ENCODE measurements at regions not wholly inside any gene's neighbourhood (a gene's known extent, or its start where the extent isn't known, plus 50 kb on each side); places are given as distances from the start of the nearest gene placed in this dataset.

DNA sequence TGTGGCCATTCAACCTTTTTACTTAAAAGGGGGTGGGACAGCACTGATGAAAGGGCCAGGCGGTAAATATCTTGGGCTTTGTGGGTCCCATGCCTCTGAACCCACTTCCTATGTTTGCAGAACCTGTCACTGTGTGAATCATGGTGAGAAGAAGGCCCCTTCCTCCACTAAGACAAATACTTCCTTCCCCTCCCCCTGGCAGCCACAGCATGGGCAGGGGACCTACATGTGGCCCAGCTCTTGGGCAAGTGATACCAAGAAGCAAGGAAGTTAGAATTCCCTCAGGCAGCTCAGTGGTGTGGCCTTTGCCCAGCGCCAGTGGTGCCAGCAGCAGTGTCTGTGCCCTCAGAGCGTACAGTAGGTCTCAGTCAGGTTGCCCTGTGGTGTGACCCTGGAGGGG, 168.6 kb downstream of the TRIM33 start:
- Histone ChIP-seq H3K36me3 (ENCODE audit: insufficient read depth, low read length) (no peaks in the 10 kb centered on the region), H3K4me3 (ENCODE audit: low read length) (no peak overlapping the region), H3K9me3 (ENCODE audit: low read length) (no peaks in the 10 kb centered on the region), H2AFZ (ENCODE audit: low read depth, low read length) (no peak overlapping the region), H3K4me1 (ENCODE audit: insufficient read depth, low read length) (peaks cover 1% of the 10 kb centered on the region), H3K27me3 (ENCODE audit: insufficient read depth, low read length) (no peaks in the 10 kb centered on the region)

DNA sequence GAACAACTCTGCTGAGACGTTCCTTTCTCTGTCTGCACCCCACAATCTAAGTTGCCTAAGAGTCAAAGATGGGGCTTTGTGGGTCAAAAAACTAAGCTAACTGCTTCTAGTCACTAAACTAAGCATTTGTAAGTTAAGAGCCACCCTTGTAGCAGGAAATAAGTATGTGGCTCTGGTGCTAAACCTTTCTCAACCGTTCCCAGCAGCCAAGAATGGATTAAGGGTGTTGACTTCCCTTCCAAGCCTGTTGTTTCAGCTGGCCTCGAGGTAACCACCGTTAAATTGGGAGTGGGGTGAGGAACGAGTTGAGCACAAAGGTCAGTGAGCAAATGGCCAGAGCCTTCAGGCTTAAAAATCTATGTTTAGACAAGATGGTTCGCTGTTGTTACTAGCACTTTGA, 169.1 kb downstream of the TRIM33 start:
- H3K9me3 ChIP-seq (ENCODE audit: low read length), result no peaks in the 10 kb centered on the region
- H3K27me3 ChIP-seq (ENCODE audit: insufficient read depth, low read length), result no peaks in the 10 kb centered on the region
- no peak overlapping the region for H3K4me3 ChIP-seq (ENCODE audit: low read length)
- no peaks in the 10 kb centered on the region for H3K36me3 ChIP-seq (ENCODE audit: insufficient read depth, low read length)
- H2AFZ ChIP-seq (ENCODE audit: low read depth, low read length), result no peak overlapping the region
- peaks cover 1% of the 10 kb centered on the region for H3K4me1 ChIP-seq (ENCODE audit: insufficient read depth, low read length)

DNA sequence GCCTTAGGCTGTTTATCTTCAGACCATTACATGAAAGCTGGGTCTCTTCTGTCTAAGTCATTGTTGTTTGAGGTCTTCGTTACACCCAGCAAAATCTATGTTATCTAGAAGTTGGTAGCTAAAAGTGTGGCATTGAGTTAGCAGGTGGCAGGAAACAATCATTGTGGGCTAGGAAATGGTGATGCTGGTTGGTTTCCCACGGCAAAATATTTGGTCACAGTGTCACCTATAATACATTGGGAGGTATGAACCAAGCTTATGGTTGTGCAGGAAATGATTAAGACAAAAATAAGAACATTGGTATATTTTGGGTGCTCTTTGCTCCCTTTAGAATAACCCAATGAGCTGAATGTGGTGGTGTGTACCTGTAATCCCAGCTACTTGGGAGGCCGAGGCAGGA, 169.7 kb downstream of the TRIM33 start:
- Histone ChIP-seq H3K27me3 (ENCODE audit: insufficient read depth, low read length) (no peaks in the 10 kb centered on the region), H3K4me3 (ENCODE audit: low read length) (no peak overlapping the region), H3K9me3 (ENCODE audit: low read length) (no peaks in the 10 kb centered on the region), H2AFZ (ENCODE audit: low read depth, low read length) (no peak overlapping the region), H3K4me1 (ENCODE audit: insufficient read depth, low read length) (peaks cover 1% of the 10 kb centered on the region), H3K36me3 (ENCODE audit: insufficient read depth, low read length) (no peaks in the 10 kb centered on the region)

DNA sequence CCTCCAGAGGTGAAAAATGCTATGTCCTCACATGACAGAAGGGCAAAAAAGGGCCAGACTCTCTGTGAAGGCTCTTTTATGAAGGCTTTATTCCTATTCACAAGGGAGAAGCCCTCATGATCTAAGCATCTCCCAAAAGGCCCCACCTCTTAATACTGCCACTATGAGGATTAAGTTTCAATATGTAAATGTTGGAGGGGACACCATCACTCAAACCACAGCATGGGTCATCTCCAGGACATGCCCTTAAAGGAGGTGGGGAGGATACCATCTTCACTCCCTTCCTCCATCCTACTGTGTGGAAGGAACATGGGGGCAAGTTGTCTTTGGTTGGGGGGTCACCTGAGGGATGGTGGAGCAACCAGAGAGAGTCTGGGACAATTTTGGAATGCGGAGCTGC, 170.1 kb downstream of the TRIM33 start:
- Histone ChIP-seq H3K4me1 (ENCODE audit: insufficient read depth, low read length) (no peaks in the 10 kb centered on the region), H3K9me3 (ENCODE audit: low read length) (no peaks in the 10 kb centered on the region), H3K4me3 (ENCODE audit: low read length) (no peak overlapping the region), H3K36me3 (ENCODE audit: insufficient read depth, low read length) (no peaks in the 10 kb centered on the region), H3K27me3 (ENCODE audit: insufficient read depth, low read length) (no peaks in the 10 kb centered on the region), H2AFZ (ENCODE audit: low read depth, low read length) (no peak overlapping the region)

DNA sequence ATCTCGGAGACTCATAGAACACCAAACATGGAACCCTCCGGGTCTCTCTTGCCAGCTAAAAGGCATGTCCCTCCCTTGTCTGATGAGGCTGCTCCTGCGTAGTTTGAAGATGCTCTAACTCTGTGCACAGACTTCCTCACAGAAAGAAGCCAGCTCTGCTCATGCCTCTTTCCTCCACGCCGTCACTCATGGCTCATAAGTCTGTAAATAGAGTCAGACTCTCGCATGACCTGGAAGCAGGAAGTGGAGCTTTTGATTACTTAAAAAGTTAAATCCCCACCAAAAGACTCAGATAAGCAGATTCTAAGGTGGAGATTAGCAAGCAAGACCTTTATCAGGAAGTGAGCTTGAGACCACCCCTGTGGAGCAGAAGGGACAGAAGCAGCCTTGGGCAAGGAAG, 171.6 kb downstream of the TRIM33 start:
- no peak overlapping the region for H2AFZ ChIP-seq (ENCODE audit: low read depth, low read length)
- H3K27me3 ChIP-seq (ENCODE audit: insufficient read depth, low read length), result no peaks in the 10 kb centered on the region
- H3K4me1 ChIP-seq (ENCODE audit: insufficient read depth, low read length), result no peaks in the 10 kb centered on the region
- H3K9me3 ChIP-seq (ENCODE audit: low read length), result no peaks in the 10 kb centered on the region
- H3K36me3 ChIP-seq (ENCODE audit: insufficient read depth, low read length), result no peaks in the 10 kb centered on the region
- H3K4me3 ChIP-seq (ENCODE audit: low read length), result no peak overlapping the region

DNA sequence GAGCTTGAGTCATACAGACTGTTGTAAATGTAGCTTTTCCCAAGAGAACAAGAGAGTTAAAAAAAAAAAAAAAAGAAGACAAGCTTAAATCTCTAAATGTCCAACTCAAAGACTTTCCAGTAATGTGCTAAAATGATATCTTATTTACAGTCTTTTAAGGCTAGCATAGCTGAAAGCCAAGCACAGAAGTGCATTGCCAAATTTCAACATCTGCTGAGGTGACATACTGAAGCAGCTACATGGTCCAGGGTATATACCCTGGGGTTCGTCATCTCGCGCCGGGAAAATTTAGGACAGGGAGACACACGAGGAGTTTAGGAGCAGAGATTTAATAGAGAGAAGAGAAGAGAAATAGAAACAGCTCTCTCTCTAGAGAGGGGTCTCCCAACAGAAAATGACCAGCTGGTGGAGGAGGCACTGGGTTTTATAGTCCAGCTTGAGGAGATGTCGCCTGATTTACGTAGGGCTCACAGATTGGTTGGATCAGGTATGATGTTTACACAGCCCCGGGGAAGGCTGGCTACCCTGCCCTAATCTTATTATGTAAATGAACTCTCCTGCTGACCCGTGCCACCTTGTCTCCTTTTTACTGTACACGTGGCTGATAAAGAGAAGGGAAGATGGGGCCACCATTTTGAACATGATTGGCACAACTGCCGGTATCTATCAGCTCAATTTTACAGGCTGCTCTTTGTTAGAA, 172.7 kb downstream of the TRIM33 start:
- no peak overlapping the region for H3K4me3 ChIP-seq (ENCODE audit: low read length)
- no peaks in the 10 kb centered on the region for H3K4me1 ChIP-seq (ENCODE audit: insufficient read depth, low read length)
- H2AFZ ChIP-seq (ENCODE audit: low read depth, low read length), result no peak overlapping the region
- H3K9me3 ChIP-seq (ENCODE audit: low read length), result no peaks in the 10 kb centered on the region
- no peaks in the 10 kb centered on the region for H3K36me3 ChIP-seq (ENCODE audit: insufficient read depth, low read length)
- no peaks in the 10 kb centered on the region for H3K27me3 ChIP-seq (ENCODE audit: insufficient read depth, low read length)

DNA sequence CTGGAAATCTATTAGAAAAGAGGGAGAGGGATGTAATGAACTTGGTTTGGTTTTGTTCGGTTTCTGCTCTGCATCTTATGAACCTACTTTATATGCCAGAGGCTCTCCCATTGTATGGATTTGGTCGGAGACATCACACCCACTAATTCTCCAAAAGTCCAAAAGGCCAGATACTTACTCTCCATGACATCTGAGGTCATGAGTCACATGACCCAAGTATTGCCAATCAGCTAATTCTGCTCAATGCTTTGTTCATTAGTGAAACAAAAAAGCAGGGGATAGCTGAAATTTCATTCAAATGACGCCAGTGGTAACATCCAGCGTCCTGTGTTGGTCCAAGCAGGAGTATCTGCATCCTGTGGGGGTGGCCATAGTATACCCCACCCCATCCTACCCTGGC, 173.6 kb downstream of the TRIM33 start:
- no peaks in the 10 kb centered on the region for H3K9me3 ChIP-seq (ENCODE audit: low read length)
- no peak overlapping the region for H2AFZ ChIP-seq (ENCODE audit: low read depth, low read length)
- no peaks in the 10 kb centered on the region for H3K36me3 ChIP-seq (ENCODE audit: insufficient read depth, low read length)
- H3K27me3 ChIP-seq (ENCODE audit: insufficient read depth, low read length), result no peaks in the 10 kb centered on the region
- no peaks in the 10 kb centered on the region for H3K4me1 ChIP-seq (ENCODE audit: insufficient read depth, low read length)
- no peak overlapping the region for H3K4me3 ChIP-seq (ENCODE audit: low read length)

DNA sequence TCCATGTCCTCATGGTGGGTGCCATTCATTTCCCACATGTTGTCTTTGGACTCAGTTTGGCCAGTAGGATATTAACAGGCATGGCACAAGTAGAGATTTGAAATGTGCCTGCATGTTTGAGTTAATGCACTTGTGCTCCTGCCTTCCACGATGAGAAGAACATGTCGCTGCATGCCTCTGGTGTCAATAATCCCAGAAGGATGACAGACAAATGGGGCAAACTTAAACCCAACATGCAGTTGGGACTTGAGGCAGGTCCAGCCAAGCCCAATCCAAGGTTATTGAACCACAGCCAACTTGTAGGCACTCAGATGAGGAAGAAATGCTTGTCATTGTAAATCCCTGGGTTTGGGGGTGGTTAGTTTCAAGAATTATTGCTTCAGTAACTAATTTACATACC, 174.6 kb downstream of the TRIM33 start:
- Histone ChIP-seq H3K4me3 (ENCODE audit: low read length) (no peak overlapping the region), H3K36me3 (ENCODE audit: insufficient read depth, low read length) (no peaks in the 10 kb centered on the region), H2AFZ (ENCODE audit: low read depth, low read length) (no peak overlapping the region), H3K27me3 (ENCODE audit: insufficient read depth, low read length) (no peaks in the 10 kb centered on the region), H3K4me1 (ENCODE audit: insufficient read depth, low read length) (no peaks in the 10 kb centered on the region), H3K9me3 (ENCODE audit: low read length) (no peaks in the 10 kb centered on the region)

DNA sequence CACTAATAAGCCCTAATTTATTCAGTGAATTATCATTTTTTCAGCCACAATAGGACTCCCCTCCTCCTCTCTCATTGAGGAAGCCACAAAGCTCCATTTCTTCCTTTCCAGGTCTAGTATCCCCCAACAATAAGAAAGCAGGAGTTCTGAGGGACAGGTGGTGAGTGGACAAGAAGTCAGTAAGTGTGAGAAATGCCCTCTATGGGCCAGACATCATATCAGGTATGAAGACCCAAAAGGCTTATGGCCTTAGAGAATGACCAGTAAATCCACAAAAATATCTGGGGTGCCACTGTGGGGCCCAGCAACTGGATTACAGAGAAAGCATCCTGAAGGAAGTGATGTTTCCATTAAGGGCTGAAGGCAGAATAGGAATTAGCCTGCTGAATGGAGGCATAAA, 175.7 kb downstream of the TRIM33 start:
- H3K9me3 ChIP-seq (ENCODE audit: low read length), result no peaks in the 10 kb centered on the region
- no peaks in the 10 kb centered on the region for H3K36me3 ChIP-seq (ENCODE audit: insufficient read depth, low read length)

DNA sequence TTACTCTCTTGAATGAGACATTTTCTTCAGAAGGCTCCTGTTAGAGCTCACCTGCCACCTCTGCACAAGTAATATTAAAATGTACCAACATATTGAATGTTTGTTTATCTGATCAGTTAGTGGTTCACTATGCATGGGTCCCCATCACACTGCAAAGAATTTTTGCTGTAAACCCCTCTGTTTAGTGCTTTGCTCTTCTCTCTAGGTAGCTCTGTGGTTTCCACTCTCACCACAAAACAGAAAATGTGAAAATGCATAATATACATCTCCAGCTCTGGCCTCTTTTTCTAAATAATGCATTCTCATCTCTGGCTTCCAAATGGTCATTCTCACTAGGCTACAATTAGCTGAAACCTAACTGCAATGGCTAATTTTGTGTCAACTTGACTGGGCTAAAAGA, 176.7 kb downstream of the TRIM33 start:
- Histone ChIP-seq H3K27me3 (ENCODE audit: insufficient read depth, low read length) (no peaks in the 10 kb centered on the region), H3K4me1 (ENCODE audit: insufficient read depth, low read length) (no peaks in the 10 kb centered on the region), H2AFZ (ENCODE audit: low read depth, low read length) (no peak overlapping the region), H3K36me3 (ENCODE audit: insufficient read depth, low read length) (no peaks in the 10 kb centered on the region), H3K9me3 (ENCODE audit: low read length) (no peaks in the 10 kb centered on the region), H3K4me3 (ENCODE audit: low read length) (no peak overlapping the region)

More for the DNA sequence above, 175.7 kb downstream of the TRIM33 start:
- H3K27me3 ChIP-seq (ENCODE audit: insufficient read depth, low read length), result no peaks in the 10 kb centered on the region
- no peak overlapping the region for H3K4me3 ChIP-seq (ENCODE audit: low read length)
- no peak overlapping the region for H2AFZ ChIP-seq (ENCODE audit: low read depth, low read length)
- H3K4me1 ChIP-seq (ENCODE audit: insufficient read depth, low read length), result no peaks in the 10 kb centered on the region

DNA sequence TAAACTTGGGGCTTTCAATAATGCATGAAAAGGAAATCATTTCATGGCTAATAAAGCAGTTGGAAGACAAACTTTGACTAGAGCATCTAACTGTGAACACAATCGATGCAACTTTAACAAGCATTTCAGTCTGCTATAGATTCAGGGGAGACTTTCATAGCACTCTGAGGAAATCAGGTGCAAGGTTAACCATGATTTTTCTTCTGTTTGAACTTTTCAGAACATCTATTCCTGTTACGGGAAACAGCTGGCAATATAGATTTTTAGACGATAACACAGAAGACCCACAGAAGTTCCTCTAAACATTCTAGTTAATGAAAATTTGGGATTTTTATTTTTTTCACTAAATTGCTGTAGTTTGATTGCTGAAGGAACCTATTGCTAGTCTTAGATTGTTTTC, 177.3 kb downstream of the TRIM33 start:
- Histone ChIP-seq H3K27me3 (ENCODE audit: insufficient read depth, low read length) (no peaks in the 10 kb centered on the region), H3K4me3 (ENCODE audit: low read length) (no peak overlapping the region), H3K36me3 (ENCODE audit: insufficient read depth, low read length) (no peaks in the 10 kb centered on the region), H3K9me3 (ENCODE audit: low read length) (no peaks in the 10 kb centered on the region), H3K4me1 (ENCODE audit: insufficient read depth, low read length) (no peaks in the 10 kb centered on the region), H2AFZ (ENCODE audit: low read depth, low read length) (no peak overlapping the region)

DNA sequence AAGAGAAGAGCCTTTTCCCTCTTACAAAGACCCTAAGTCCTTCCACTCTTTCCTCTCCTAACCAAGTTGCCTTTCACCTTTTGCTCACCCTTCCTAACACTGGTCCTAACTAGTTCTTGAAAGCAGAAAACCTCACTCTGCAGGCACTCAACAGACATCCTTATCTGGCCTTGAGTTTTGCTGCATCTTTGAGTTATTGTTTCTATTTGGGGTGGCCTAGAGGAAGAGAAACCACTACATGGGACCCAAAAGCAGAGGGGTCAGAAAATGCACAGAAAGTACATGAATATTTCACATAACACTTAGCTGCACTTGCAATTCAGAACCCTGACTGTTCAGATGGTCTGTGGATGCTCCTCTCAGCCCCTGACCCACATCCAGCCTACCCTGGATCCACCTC, 178.3 kb upstream of the SYT6 start:
- H3K4me1 ChIP-seq (ENCODE audit: insufficient read depth, low read length), result no peaks in the 10 kb centered on the region
- no peak overlapping the region for H3K4me3 ChIP-seq (ENCODE audit: low read length)
- H3K36me3 ChIP-seq (ENCODE audit: insufficient read depth, low read length), result no peaks in the 10 kb centered on the region
- no peak overlapping the region for H2AFZ ChIP-seq (ENCODE audit: low read depth, low read length)
- no peaks in the 10 kb centered on the region for H3K9me3 ChIP-seq (ENCODE audit: low read length)
- H3K27me3 ChIP-seq (ENCODE audit: insufficient read depth, low read length), result no peaks in the 10 kb centered on the region

DNA sequence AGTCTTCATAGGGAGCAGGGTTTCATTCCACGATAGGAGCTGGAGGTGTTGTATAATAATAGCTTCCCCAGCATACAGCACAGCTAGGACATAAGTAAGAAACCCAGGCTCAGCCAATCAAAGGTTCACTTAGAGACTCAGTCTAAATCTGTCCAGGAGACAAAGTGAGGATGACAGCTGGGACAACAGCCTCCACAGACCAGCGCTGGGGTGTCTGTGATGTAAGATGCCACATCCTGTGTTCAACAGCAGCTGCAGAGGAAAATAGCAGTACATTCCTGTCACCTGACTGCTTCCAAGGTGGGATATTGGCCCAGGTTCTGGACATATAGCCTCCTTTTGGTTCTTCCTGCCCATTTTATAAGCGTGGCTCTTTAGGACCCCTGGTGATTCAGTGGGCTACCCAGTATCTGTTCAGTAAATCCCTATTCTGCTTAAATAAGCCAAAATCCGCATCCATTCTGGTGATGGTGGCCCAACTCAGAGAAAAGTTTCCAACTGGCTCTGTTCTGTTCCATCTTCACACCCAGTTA, 176.8 kb upstream of the SYT6 start:
- Histone ChIP-seq H3K36me3 (ENCODE audit: insufficient read depth, low read length) (no peaks in the 10 kb centered on the region), H3K27me3 (ENCODE audit: insufficient read depth, low read length) (no peaks in the 10 kb centered on the region), H3K4me3 (ENCODE audit: low read length) (no peak overlapping the region), H3K9me3 (ENCODE audit: low read length) (no peaks in the 10 kb centered on the region), H3K4me1 (ENCODE audit: insufficient read depth, low read length) (no peaks in the 10 kb centered on the region), H2AFZ (ENCODE audit: low read depth, low read length) (no peak overlapping the region)

DNA sequence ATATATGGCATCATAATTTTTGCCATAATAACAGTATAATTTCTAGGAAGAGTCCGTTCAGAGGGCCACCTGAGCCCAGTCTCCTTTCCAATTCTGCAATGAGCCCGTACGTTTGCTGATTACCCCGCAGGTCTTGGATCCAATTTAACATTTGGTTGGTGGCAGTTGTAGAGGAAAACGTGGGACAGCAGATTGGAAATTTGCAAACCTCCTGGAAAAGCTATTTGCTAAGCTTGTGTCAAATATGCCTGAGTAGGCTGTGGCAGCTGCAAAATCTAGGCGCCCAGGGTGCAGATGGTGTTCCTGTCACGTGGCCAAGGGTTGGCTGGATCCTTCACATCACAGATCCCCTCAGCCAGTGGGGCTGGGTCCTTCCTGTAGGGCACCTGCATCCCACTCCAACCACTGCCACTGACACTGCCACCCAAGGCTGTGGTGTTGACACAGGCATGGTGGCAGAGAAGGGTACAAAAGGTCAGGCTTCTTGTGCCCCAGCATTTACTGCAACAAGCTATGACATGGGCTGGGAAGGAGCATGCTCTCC, 174.8 kb upstream of the SYT6 start:
- no peaks in the 10 kb centered on the region for H3K9me3 ChIP-seq (ENCODE audit: low read length)
- no peaks in the 10 kb centered on the region for H3K36me3 ChIP-seq (ENCODE audit: insufficient read depth, low read length)
- no peaks in the 10 kb centered on the region for H3K27me3 ChIP-seq (ENCODE audit: insufficient read depth, low read length)
- H3K4me3 ChIP-seq (ENCODE audit: low read length), result no peak overlapping the region
- H3K4me1 ChIP-seq (ENCODE audit: insufficient read depth, low read length), result no peaks in the 10 kb centered on the region
- H2AFZ ChIP-seq (ENCODE audit: low read depth, low read length), result no peak overlapping the region

All from neuron (in vitro differentiated cells).